Cardiac muscle cell (in vitro differentiated cells and primary cell): ENCODE measurements at regions not wholly inside any gene's neighbourhood (a gene's known extent, or its start where the extent isn't known, plus 50 kb on each side); places are given as distances from the start of the nearest gene placed in this dataset.

Experiments
- DNase-seq, 2 donors: peaks; one replicate each; pipeline versions ENCODE4 v3.0.0 to v3.0.0-alpha.2; 2010 to 2017; ENCODE audit warnings: low read depth in 1 of 2, low spot score in 1 of 2
- H3K27ac ChIP-seq: fragments of 200-600 bp; sonication (generic); 2 replicates; pipeline ENCODE4 v1.5.1; 2016
- H3K27me3 ChIP-seq: fragments of 200-600 bp; sonication (generic); 2 replicates; pipeline ENCODE4 v1.6.0; 2016; ENCODE audit warnings: control low read depth
- H3K36me3 ChIP-seq: fragments of 200-600 bp; sonication (generic); 2 replicates; pipeline ENCODE4 v1.5.1; 2016; ENCODE audit warnings: control low read depth
- H3K4me1 ChIP-seq: fragments of 200-600 bp; sonication (generic); 2 replicates; pipeline ENCODE4 v1.8.1; 2017; ENCODE audit warnings: low read depth, mild to moderate bottlenecking, mixed run types
- H3K4me3 ChIP-seq: fragments of 200-600 bp; sonication (generic); 2 replicates; pipeline ENCODE4 v1.5.1; 2016; ENCODE audit warnings: mild to moderate bottlenecking
- H3K9me3 ChIP-seq: fragments of 200-600 bp; sonication (generic); 2 replicates; pipeline ENCODE4 v1.5.1; 2017; ENCODE audit warnings: low read depth, mild to moderate bottlenecking, control low read depth
- TF ChIP-seq, protein P1 (sequence below): IDR thresholded peaks from 2 replicates; pipeline ENCODE4 v1.5.1; 2012; ENCODE audit warnings: low read depth, mild to moderate bottlenecking, low read length

DNA sequence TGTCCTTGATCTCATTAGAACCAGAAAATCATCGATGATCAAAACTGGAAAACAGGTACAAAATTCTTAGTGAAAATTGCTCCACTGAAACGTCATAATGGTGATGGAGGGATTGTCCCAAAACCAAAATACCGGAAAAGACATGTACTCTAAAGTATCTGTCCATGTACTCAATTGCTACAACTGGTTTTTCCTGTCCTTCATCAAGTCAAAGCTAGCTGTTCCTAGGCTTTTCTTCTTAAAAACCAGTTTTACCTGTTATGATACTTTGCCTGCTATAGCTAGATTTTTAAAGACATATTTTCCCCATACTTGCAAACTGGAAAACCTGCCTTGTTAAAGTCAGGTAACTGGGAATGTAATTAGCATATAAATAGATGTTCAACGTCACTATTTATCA lies 50.5 kb upstream of the LRRC1 start:
- Histone ChIP-seq H3K9me3 (no peaks in the 10 kb centered on the region), H3K4me1 (peaks cover 5% of the 10 kb centered on the region), H3K4me3 (no peak overlapping the region), H3K27ac (no peak overlapping the region), H3K27me3 (no peaks in the 10 kb centered on the region), H3K36me3 (no peaks in the 10 kb centered on the region)
- DNase-seq: no peak
- TF ChIP-seq, protein P1, sequence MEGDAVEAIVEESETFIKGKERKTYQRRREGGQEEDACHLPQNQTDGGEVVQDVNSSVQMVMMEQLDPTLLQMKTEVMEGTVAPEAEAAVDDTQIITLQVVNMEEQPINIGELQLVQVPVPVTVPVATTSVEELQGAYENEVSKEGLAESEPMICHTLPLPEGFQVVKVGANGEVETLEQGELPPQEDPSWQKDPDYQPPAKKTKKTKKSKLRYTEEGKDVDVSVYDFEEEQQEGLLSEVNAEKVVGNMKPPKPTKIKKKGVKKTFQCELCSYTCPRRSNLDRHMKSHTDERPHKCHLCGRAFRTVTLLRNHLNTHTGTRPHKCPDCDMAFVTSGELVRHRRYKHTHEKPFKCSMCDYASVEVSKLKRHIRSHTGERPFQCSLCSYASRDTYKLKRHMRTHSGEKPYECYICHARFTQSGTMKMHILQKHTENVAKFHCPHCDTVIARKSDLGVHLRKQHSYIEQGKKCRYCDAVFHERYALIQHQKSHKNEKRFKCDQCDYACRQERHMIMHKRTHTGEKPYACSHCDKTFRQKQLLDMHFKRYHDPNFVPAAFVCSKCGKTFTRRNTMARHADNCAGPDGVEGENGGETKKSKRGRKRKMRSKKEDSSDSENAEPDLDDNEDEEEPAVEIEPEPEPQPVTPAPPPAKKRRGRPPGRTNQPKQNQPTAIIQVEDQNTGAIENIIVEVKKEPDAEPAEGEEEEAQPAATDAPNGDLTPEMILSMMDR: no peak

DNA sequence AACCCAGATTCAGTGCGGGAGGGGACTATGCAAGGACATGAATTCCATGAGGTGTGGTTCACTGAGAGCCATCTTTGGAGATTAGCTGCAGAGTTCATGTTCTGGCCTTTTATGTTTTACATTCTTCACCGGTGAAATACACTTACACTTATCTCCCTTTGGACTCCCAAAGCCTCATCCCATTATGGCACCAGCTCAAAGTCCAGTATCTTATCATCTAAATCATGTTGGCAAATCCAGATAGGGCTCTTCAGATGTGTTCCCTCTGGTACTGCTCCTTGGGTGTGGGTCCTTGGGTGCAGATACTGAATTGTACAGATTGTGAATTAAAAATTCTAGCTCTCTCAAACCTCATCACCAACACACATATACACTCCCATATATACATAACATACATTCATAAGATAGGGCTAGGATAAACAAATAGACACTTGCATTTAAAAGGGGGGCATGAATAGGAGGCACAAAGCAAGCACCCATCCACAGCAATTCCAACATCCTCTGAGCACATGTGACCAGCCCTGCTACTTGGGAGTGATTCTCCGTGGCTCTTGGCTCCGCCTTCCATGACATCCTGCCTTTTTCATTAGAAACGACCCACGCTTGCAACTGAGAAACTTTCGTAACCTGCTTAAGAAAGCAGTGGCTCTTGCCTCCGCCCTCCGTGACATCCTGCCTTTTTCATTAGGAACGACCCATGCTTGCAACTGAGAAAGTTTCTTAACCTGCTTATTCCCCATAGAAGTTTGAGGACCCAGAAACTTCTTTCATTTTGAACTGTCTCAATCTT lies 53.6 kb upstream of the LRRC1 start:
- TF ChIP-seq, protein P1: no peak
- Histone ChIP-seq H3K9me3 (no peaks in the 10 kb centered on the region), H3K27ac (no peak overlapping the region), H3K36me3 (no peaks in the 10 kb centered on the region), H3K27me3 (no peaks in the 10 kb centered on the region), H3K4me1 (peaks cover 4% of the 10 kb centered on the region), H3K4me3 (no peak overlapping the region)
- peak in 1 of 2 donors; percentile 44 for DNase-seq

DNA sequence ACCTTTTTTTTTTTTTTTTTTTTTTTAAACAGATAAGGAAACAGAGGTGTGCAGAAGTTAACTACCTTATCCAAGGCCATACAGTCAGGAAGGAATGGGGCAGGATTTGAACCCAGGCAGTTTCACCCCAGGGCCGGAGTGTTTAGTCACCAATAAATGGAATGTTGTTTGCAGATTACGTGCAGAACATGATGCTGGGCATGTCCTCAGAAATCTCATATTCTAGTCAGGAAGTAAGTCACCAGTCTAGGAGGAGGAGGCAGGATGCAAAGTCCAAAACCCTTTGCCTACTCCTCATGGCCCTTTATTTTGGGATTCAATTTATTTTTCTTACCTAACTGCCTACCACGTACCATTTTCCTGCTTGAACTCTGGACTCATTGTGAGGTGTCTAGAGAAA lies 57.1 kb upstream of the LRRC1 start:
- Histone ChIP-seq H3K36me3 (no peaks in the 10 kb centered on the region), H3K9me3 (no peaks in the 10 kb centered on the region), H3K4me3 (no peak overlapping the region), H3K4me1 (peaks cover 17% of the 10 kb centered on the region), H3K27me3 (no peaks in the 10 kb centered on the region), H3K27ac (no peak overlapping the region)
- TF ChIP-seq, protein P1: no peak
- no peak for DNase-seq

DNA sequence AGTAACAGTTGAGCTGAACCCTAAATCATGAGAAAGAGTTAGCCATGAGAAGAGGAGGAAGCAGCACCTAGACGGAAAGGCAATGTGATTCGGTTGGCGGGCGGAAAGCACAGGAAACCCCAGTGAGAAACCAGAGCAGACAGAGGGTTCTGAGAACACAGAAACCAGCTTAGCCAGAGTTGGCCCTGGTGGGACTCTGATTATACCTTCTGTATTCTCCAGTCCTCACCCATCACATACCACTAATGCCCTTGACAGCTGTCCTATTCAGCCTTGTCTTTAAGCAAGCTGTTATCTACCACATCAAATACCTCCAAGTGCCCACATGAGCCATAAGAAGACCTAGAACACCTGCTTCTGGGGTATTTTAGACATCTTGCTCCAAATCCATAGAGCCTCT lies 58.9 kb upstream of the LRRC1 start:
- H3K4me1 ChIP-seq: peaks cover 25% of the 10 kb centered on the region
- H3K27ac ChIP-seq: no peak overlapping the region
- no peaks in the 10 kb centered on the region for H3K27me3 ChIP-seq
- DNase-seq: no peak
- no peaks in the 10 kb centered on the region for H3K9me3 ChIP-seq
- H3K4me3 ChIP-seq: no peak overlapping the region
- H3K36me3 ChIP-seq: no peaks in the 10 kb centered on the region
- TF ChIP-seq, protein P1: no peak

DNA sequence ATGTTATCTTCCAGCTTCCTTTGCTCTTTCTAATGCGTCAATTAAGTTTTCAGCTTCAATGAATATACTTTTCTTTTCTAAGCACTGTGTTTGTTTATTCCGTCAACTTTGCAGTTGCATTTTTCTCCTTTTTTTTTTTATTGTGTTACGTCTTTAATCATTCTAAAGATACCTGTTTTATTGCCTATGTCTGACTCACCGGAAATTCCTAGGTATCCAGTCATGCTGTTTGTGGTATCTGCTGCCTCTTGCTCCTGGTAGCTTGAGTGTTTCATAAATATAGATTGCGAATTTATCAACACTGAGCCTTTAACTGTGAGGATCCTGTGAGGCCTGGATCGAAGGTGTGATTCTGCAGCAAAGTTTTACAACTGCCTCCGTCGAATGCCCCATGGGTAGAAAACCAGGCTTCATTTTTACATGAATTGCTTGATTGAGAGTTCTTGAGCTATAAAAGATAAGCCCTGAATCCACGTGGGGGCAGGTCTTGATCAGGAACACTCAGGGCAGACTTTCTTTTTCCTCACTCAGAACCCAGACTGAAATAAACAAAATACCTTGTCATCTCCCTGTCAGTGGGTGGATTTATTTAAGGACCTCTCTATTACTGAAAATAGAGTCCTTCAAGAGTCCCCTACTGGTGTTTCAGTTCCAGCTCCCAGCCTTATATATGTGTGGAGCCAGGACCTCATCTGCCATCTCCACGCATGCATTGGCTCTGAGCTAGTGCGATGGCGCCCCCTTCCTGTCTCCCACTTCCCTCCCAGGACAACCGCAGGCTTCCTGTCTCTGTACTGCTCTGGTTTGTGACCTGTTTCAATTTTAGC lies 60.1 kb upstream of the LRRC1 start:
- peak; percentile 58 to 75 for DNase-seq
- Histone ChIP-seq H3K4me1 (peaks cover 30% of the 10 kb centered on the region), H3K9me3 (no peaks in the 10 kb centered on the region), H3K27me3 (no peaks in the 10 kb centered on the region), H3K27ac (peak overlapping the region; percentile 75), H3K4me3 (no peak overlapping the region), H3K36me3 (no peaks in the 10 kb centered on the region)
- TF ChIP-seq, protein P1: peak; percentile 52
